OCI-LY3 (cell line): ENCODE measurements at regions not wholly inside any gene's neighbourhood (a gene's known extent, or its start where the extent isn't known, plus 50 kb on each side); places are given as distances from the start of the nearest gene placed in this dataset.
A peak's percentile ranks its signal among the peaks of the same experiment; 100 is the strongest.

Source experiments
- H2AFZ ChIP-seq: fragments of 200-600, 300-600 bp; shearing (Covaris generic); 2 replicates; pipeline ENCODE4 v1.6.0; 2014; ENCODE audit warnings: antibody characterized with exemption, low read depth, low read length
- H3K27ac ChIP-seq: fragments of 200-600, 300-600 bp; sonication (generic); 2 replicates; pipeline ENCODE4 v1.5.1; 2014; ENCODE audit warnings: mild to moderate bottlenecking, low read length, moderate library complexity, mixed read lengths
- H3K27me3 ChIP-seq: fragments of 200-600, 300-600 bp; sonication (generic); 2 replicates; pipeline ENCODE4 v1.6.1; 2014; ENCODE audit warnings: low read depth, low read length, mixed read lengths
- H3K36me3 ChIP-seq: fragments of 200-600, 300-600 bp; sonication (generic); replicated peaks from 2 replicates; pipeline ENCODE3; 2014; ENCODE audit warnings: low read depth, low read length, mixed read lengths
- H3K4me1 ChIP-seq: fragments of 300-600, 200-600 bp; sonication (generic); 2 replicates; pipeline ENCODE4 v1.6.1; 2014; ENCODE audit warnings: low read length, mixed read lengths
- H3K4me2 ChIP-seq: fragments of 200-600, 300-600 bp; sonication (generic); 2 replicates; pipeline ENCODE4 v1.6.1; 2014; ENCODE audit warnings: low read length, mixed read lengths
- H3K4me3 ChIP-seq: fragments of 300-600, 200-600 bp; sonication (generic); 2 replicates; pipeline ENCODE4 v1.5.1; 2014; ENCODE audit warnings: antibody characterized with exemption, mild to moderate bottlenecking, low read length, moderate library complexity
- H3K79me2 ChIP-seq: fragments of 300-600, 200-600 bp; shearing (Covaris generic); 2 replicates; pipeline ENCODE4 v1.6.1; 2014; ENCODE audit warnings: mild to moderate bottlenecking, low read length, mixed read lengths
- H3K9ac ChIP-seq: fragments of 300-600, 200-600 bp; shearing (Covaris generic); 2 replicates; pipeline ENCODE4 v1.6.0; 2014; ENCODE audit warnings: mild to moderate bottlenecking, low read length, moderate library complexity
- H3K9me3 ChIP-seq: fragments of 200-600, 300-600 bp; shearing (Covaris generic); 2 replicates; pipeline ENCODE4 v1.6.1; 2014; ENCODE audit warnings: low read length, mixed read lengths; ENCODE audit not compliant: insufficient read depth
- H4K20me1 ChIP-seq: fragments of 200-600, 300-600 bp; sonication (generic); 2 replicates; pipeline ENCODE4 v1.6.1; 2016; ENCODE audit warnings: low read length, mixed read lengths; ENCODE audit not compliant: insufficient read depth
- CTCF ChIP-seq: fragments of 200-600, 300-600 bp; sonication (generic); IDR thresholded peaks from 2 replicates; pipeline ENCODE4 v1.5.1; 2014; ENCODE audit warnings: antibody characterized with exemption, low read length, low read depth
- EZH2phosphoT487 ChIP-seq: fragments of 200-600 bp; shearing (Covaris generic); IDR thresholded peaks from 2 replicates; pipeline ENCODE4 v1.6.1; 2018; ENCODE audit warnings: antibody characterized with exemption, mixed run types, low read depth

DNA sequence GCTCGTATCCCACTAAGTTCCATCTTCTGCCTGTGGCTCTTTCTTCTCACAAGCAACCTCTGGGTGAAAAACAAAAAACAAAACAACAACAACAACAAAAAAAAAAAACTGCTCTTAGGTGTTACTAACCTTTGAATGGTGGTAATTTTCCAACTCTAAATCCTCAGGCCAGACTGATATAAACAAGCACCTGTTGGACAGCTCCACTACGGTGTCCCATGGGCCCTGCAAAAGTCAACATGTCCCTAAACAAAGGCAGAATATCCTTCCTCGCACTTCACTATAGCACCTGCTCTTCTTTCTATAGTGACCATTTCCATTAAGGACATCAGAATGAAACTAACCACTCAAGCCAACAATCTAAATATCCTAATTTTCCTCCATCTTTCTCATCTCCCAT is 54.6 kb upstream of the PARM1 start:
- H3K9ac ChIP-seq, result no peak overlapping the region
- no peak overlapping the region for H3K4me2 ChIP-seq
- no peak overlapping the region for H3K27ac ChIP-seq
- H3K36me3 ChIP-seq, result no peaks in the 10 kb centered on the region
- no peak overlapping the region for H2AFZ ChIP-seq
- no peaks in the 10 kb centered on the region for H3K27me3 ChIP-seq
- H3K4me3 ChIP-seq, result no peak overlapping the region
- H3K4me1 ChIP-seq, result peaks cover 62% of the 10 kb centered on the region
- TF ChIP-seq EZH2phosphoT487 (no peak), CTCF (no peak)
- H3K79me2 ChIP-seq, result peaks cover 6% of the 10 kb centered on the region; the same call in 1 of the 2 replicates
- no peaks in the 10 kb centered on the region for H3K9me3 ChIP-seq
- H4K20me1 ChIP-seq, result no peaks in the 10 kb centered on the region

DNA sequence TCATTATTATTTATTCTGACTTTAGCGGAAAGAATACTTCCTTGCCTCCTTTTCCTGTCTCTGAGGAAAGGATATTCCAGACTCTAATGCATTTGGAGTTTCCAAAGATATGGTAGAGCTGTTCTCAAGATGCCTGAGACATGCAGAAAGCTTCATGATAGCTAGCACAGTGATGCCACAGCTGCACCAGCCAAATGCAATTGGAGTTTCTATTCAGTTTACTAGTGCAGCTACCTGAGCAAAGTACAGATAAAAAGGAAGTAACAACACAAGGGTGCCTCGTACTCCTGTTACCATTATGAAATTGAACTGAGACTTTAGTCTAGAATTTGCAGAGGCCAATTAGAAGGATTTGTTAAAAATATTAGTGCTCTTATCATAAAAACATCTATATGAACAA is 57.5 kb upstream of the PARM1 start:
- peak overlapping the region; percentile 22 for H3K4me3 ChIP-seq
- peak overlapping the region; percentile 84 for H3K4me2 ChIP-seq
- no peaks in the 10 kb centered on the region for H3K36me3 ChIP-seq
- peaks cover 81% of the 10 kb centered on the region for H3K4me1 ChIP-seq
- no peaks in the 10 kb centered on the region for H4K20me1 ChIP-seq
- H3K9ac ChIP-seq, result peak overlapping the region; percentile 72
- peaks cover 6% of the 10 kb centered on the region; the same call in 1 of the 2 replicates for H3K79me2 ChIP-seq
- no peak overlapping the region for H2AFZ ChIP-seq
- H3K27me3 ChIP-seq, result no peaks in the 10 kb centered on the region
- TF ChIP-seq CTCF, result no peak
- TF ChIP-seq EZH2phosphoT487, result no peak
- H3K27ac ChIP-seq, result peak overlapping the region; percentile 97
- no peaks in the 10 kb centered on the region for H3K9me3 ChIP-seq

DNA sequence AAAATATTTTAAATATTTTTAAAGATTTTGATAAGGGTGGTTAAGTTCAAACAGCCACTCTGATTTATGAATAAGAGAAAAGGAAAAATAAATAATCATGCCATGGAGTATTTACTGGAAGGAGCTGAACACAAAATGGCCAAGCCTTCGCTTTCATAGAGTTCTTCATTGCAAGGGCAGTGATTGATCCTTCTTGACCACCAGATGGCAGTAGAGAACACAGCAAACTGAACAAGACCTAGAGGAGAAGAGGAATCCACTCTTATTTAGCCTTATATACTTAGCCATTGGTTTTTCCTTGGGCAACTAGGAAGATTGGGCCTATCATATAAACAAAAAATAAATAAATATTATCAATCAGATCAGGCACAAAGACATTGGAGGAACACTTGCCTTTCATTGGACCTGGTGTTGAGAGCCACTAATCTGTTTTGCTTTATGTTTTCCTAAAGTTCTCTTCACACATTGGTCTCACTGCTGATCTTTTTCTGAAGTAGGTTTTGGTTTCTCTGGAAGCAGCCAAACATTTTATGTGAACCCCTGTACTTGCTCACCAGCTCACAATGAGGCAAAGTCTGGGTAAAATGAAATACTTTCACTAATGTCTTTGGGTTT is 58.1 kb upstream of the PARM1 start:
- TF ChIP-seq EZH2phosphoT487 (no peak), CTCF (peak; percentile 90)
- peak overlapping the region; percentile 84 for H3K4me2 ChIP-seq
- H3K36me3 ChIP-seq, result no peaks in the 10 kb centered on the region
- peaks cover 80% of the 10 kb centered on the region for H3K4me1 ChIP-seq
- no peaks in the 10 kb centered on the region for H4K20me1 ChIP-seq
- H3K79me2 ChIP-seq, result peaks cover 6% of the 10 kb centered on the region; the same call in 1 of the 2 replicates
- H3K9me3 ChIP-seq, result no peaks in the 10 kb centered on the region
- H3K4me3 ChIP-seq, result peak overlapping the region; percentile 66; the same call in 1 of the 2 replicates
- H3K27me3 ChIP-seq, result no peaks in the 10 kb centered on the region
- no peak overlapping the region for H2AFZ ChIP-seq
- H3K9ac ChIP-seq, result peak overlapping the region; percentile 72
- H3K27ac ChIP-seq, result peak overlapping the region; percentile 97

DNA sequence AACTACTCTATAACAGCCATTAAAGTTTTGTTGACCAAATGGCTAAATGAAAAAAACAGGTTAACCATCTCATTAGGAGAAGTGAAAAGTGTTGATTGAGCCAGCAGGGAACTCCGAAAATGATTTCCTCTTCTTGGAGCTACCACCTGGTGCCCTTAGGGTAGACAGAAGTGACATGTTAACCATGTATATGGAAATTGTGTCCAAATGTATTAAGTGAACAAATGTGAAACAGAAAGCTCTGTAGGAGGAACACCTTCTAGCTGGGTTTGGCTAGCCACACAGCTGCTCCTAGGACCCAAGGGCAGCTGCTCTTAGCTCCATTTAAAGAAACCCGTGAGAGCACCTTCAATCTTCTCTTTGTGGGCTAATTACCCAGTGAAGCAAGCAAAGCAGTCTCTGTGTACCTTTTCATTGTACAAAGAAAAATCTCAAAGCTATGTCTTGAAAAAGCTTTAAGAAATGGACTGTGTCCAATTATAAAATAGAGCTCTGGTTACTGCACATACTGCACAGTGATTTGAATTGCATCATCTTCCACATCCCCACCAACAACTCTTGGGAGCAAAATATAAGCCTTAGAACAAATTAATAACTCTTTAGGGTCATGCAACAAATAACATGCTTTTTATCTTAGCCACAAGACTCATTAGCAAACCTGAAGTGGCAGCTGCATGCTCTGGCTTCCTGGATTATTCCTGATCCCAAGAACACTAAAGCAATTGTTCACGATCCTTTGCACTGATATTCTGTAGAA is 59.2 kb upstream of the PARM1 start:
- Histone ChIP-seq H3K4me2 (peak overlapping the region; percentile 84), H3K27me3 (no peaks in the 10 kb centered on the region), H3K9me3 (no peaks in the 10 kb centered on the region), H3K27ac (peak overlapping the region; percentile 97), H2AFZ (no peak overlapping the region), H4K20me1 (no peaks in the 10 kb centered on the region), H3K9ac (peak overlapping the region; percentile 79), H3K4me1 (peaks cover 76% of the 10 kb centered on the region), H3K4me3 (peak overlapping the region; percentile 66), H3K36me3 (no peaks in the 10 kb centered on the region), H3K79me2 (peaks cover 6% of the 10 kb centered on the region; the same call in 1 of the 2 replicates)
- TF ChIP-seq CTCF, result no peak
- TF ChIP-seq EZH2phosphoT487, result no peak
